HEK293 (cell line): ENCODE measurements at regions not wholly inside any gene's neighbourhood (a gene's known extent, or its start where the extent isn't known, plus 50 kb on each side); places are given as distances from the start of the nearest gene placed in this dataset.

Source experiments
- CTCF ChIA-PET: fragments of 350-600 bp; formaldehyde crosslinking; extraction: SDS; loops from one replicate; lab custom pipeline; 2021; ENCODE audit warnings: antibody characterized with exemption; lab: Yijun Ruan, JAX
- POLR2A ChIA-PET: fragments of 300-600 bp; formaldehyde crosslinking; extraction: SDS; loops from one replicate; lab custom pipeline; 2020; ENCODE audit warnings: antibody characterized with exemption, inconsistent platforms; lab: Yijun Ruan, JAX
- H3K27ac ChIP-seq: fragments of 200-500 bp; sonication (Bioruptor generic); 2 replicates; pipeline ENCODE4 v1.5.1; 2014; ENCODE audit warnings: low read depth, low read length, control low read depth, inconsistent platforms; ENCODE audit errors: extremely low read depth
- H3K36me3 ChIP-seq, 2 experiments: fragments of 200-500 bp in 1 of 2; sonication (Bioruptor generic) in 1 of 2; 1 replicate in 1 of 2; 2 replicates in 1 of 2; pipeline ENCODE4 v1.5.1; 2014 to 2017; ENCODE audit warnings: inconsistent platforms in 2 of 2, low read length in 2 of 2; ENCODE audit not compliant: control insufficient read depth in 2 of 2, insufficient read depth in 1 of 2
- H3K4me1 ChIP-seq: fragments of 200-500 bp; sonication (Bioruptor generic); 2 replicates; pipeline ENCODE4 v1.5.1; 2014; ENCODE audit warnings: mild to moderate bottlenecking, low read length, inconsistent platforms; ENCODE audit not compliant: control insufficient read depth, insufficient read depth
- H3K4me3 ChIP-seq: 2 replicates; pipeline ENCODE4 v1.5.1; 2011; ENCODE audit warnings: low read depth, mild to moderate bottlenecking, control low read depth, low read length, moderate library complexity
- H3K9me3 ChIP-seq: fragments of 200-500 bp; sonication (Bioruptor generic); 2 replicates; pipeline ENCODE4 v1.5.1; 2014; ENCODE audit warnings: low read depth, low read length, inconsistent platforms; ENCODE audit not compliant: control insufficient read depth, insufficient read depth
- FEZF1 ChIP-seq: fragments of 450-650 bp; formaldehyde crosslinking; IDR thresholded peaks from 2 replicates; pipeline ENCODE4 v1.5.1; 2016; ENCODE audit warnings: missing biosample characterization, missing genetic modification characterization
- IKZF3 ChIP-seq: fragments of 450-650 bp; IDR thresholded peaks from 2 replicates; pipeline ENCODE4 v1.5.0; 2018; ENCODE audit warnings: missing biosample characterization, mild to moderate bottlenecking, missing genetic modification characterization, moderate library complexity
- OVOL3 ChIP-seq: fragments of 450-650 bp; formaldehyde crosslinking; IDR thresholded peaks from 2 replicates; pipeline ENCODE4 v1.5.1; 2016; ENCODE audit warnings: missing biosample characterization, missing genetic modification characterization
- WT1 ChIP-seq: fragments of 450-650 bp; formaldehyde crosslinking; IDR thresholded peaks from 2 replicates; pipeline ENCODE4 v1.5.1; 2016; ENCODE audit warnings: missing biosample characterization, missing genetic modification characterization
- ZBTB1 ChIP-seq: fragments of 450-650 bp; formaldehyde crosslinking; IDR thresholded peaks from 2 replicates; pipeline ENCODE4 v1.5.1; 2016; ENCODE audit warnings: missing biosample characterization, missing genetic modification characterization
- ZBTB20 ChIP-seq: fragments of 450-650 bp; formaldehyde crosslinking; IDR thresholded peaks from 2 replicates; pipeline ENCODE4 v1.5.1; 2016; ENCODE audit warnings: missing biosample characterization, missing genetic modification characterization
- ZBTB8A ChIP-seq: fragments of 450-650 bp; formaldehyde crosslinking; IDR thresholded peaks from 2 replicates; pipeline ENCODE4 v1.5.1; 2016; ENCODE audit warnings: missing biosample characterization, missing genetic modification characterization
- ZNF138 ChIP-seq: fragments of 450-650 bp; formaldehyde crosslinking; IDR thresholded peaks from 2 replicates; pipeline ENCODE4 v1.5.1; 2016; ENCODE audit warnings: missing biosample characterization, missing genetic modification characterization, borderline replicate concordance
- ZNF155 ChIP-seq: fragments of 450-650 bp; formaldehyde crosslinking; IDR thresholded peaks from 2 replicates; pipeline ENCODE4 v1.5.1; 2016; ENCODE audit warnings: missing biosample characterization, missing genetic modification characterization
- ZNF2 ChIP-seq: fragments of 450-650 bp; formaldehyde crosslinking; IDR thresholded peaks from 2 replicates; pipeline ENCODE4 v1.5.1; 2016; ENCODE audit warnings: missing biosample characterization, missing genetic modification characterization
- ZNF202 ChIP-seq: fragments of 450-650 bp; formaldehyde crosslinking; IDR thresholded peaks from 2 replicates; pipeline ENCODE4 v1.5.1; 2016; ENCODE audit warnings: missing biosample characterization, missing genetic modification characterization, borderline replicate concordance
- ZNF292 ChIP-seq: fragments of 450-650 bp; formaldehyde crosslinking; IDR thresholded peaks from 2 replicates; pipeline ENCODE4 v1.5.1; 2016; ENCODE audit warnings: low read depth, missing biosample characterization, missing genetic modification characterization, borderline replicate concordance
- ZNF394 ChIP-seq: fragments of 450-650 bp; formaldehyde crosslinking; IDR thresholded peaks from 2 replicates; pipeline ENCODE4 v1.5.1; 2016; ENCODE audit warnings: missing biosample characterization, missing genetic modification characterization, mild to moderate bottlenecking, moderate library complexity, borderline replicate concordance
- ZNF624 ChIP-seq: fragments of 450-650 bp; formaldehyde crosslinking; IDR thresholded peaks from 2 replicates; pipeline ENCODE4 v1.5.1; 2017; ENCODE audit warnings: missing biosample characterization, missing genetic modification characterization
- ZNF707 ChIP-seq: fragments of 450-650 bp; formaldehyde crosslinking; IDR thresholded peaks from 2 replicates; pipeline ENCODE4 v1.5.1; 2016; ENCODE audit warnings: missing biosample characterization, missing genetic modification characterization
- ZNF785 ChIP-seq: fragments of 450-650 bp; formaldehyde crosslinking; IDR thresholded peaks from 2 replicates; pipeline ENCODE4 v1.5.1; 2016; ENCODE audit warnings: missing biosample characterization, missing genetic modification characterization
- TF ChIP-seq, protein P1 (sequence below): fragments of 450-650 bp; formaldehyde crosslinking; IDR thresholded peaks from 2 replicates; pipeline ENCODE4 v1.5.1; 2016; ENCODE audit warnings: missing biosample characterization, missing genetic modification characterization, low read depth
- TF ChIP-seq, protein P2 (sequence below): fragments of 450-650 bp; formaldehyde crosslinking; IDR thresholded peaks from 2 replicates; pipeline ENCODE4 v1.5.0; 2017; ENCODE audit warnings: missing biosample characterization, missing genetic modification characterization, borderline replicate concordance
- TF ChIP-seq, protein P3 (sequence below): fragments of 450-650 bp; formaldehyde crosslinking; IDR thresholded peaks from 2 replicates; pipeline ENCODE4 v1.5.1; 2017; ENCODE audit warnings: missing biosample characterization, missing genetic modification characterization
- TF ChIP-seq, protein P4 (sequence below): fragments of 450-650 bp; formaldehyde crosslinking; IDR thresholded peaks from 2 replicates; pipeline ENCODE4 v1.5.1; 2017; ENCODE audit warnings: missing biosample characterization, missing genetic modification characterization

DNA sequence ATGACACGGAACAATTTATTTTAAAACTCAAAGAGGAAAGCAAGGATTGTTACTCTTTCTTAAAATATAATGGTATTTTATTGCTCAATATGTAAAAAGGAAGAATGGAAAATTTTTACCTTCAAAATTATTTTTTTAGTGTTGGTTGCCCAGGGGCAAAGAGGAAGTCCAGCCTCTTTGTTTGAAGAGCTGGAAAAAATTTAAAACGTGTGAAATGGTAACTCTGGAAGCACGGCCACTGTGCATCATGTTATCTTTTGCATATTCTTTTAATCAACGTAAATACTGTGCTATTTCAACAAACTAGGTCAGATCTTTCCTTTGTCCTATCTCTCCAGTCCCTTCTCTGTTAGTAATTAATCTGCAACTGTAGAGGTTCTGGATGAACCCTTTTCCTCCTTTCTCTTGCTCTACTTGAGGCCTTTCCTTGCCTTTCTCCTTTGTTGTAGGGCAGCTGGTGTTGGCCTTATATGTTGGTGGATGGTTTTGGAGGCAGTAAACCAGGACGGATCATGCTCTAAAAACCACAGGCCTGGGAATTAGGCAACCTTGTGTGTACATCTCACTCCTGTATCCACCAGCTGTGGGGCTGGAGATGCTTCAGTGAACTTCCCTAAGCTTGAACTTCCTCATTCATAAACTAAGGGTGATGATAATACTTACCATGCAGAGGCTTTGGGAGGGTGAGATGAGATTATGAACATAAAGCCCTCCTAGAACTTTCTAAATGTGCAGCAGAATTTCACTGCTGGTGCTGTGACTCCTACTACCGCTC is 143.3 kb downstream of the PRL start (continued):
- TF ChIP-seq WT1 (tag by site-specific recombination): no peak
- no peak for TF ChIP-seq ZBTB8A (tag by site-specific recombination)
- TF ChIP-seq, protein P1, sequence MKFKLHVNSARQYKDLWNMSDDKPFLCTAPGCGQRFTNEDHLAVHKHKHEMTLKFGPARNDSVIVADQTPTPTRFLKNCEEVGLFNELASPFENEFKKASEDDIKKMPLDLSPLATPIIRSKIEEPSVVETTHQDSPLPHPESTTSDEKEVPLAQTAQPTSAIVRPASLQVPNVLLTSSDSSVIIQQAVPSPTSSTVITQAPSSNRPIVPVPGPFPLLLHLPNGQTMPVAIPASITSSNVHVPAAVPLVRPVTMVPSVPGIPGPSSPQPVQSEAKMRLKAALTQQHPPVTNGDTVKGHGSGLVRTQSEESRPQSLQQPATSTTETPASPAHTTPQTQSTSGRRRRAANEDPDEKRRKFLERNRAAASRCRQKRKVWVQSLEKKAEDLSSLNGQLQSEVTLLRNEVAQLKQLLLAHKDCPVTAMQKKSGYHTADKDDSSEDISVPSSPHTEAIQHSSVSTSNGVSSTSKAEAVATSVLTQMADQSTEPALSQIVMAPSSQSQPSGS: no peak

DNA sequence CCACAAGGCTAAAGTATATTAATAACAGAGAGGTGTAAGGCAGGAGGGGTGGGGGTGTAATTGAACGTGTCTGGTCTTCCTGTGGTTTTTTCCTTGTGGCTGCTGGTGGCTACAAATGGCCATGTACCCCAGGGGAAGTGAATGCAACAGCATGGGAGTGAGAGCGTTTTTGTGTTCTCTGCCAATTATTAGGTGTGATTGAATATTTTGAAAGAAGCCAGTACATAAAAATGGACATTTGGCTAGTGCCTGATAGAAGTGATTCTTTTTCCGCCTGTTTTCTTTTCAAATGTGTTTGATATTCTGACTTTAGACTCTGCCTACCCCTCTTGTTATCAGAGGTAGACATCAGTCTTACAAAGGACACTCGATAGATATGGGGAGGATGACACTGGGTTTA is 141.3 kb downstream of the PRL start:
- H3K4me1 ChIP-seq: no peaks in the 10 kb centered on the region
- no peak for TF ChIP-seq IKZF3 (tag by site-specific recombination)
- TF ChIP-seq, protein P2, sequence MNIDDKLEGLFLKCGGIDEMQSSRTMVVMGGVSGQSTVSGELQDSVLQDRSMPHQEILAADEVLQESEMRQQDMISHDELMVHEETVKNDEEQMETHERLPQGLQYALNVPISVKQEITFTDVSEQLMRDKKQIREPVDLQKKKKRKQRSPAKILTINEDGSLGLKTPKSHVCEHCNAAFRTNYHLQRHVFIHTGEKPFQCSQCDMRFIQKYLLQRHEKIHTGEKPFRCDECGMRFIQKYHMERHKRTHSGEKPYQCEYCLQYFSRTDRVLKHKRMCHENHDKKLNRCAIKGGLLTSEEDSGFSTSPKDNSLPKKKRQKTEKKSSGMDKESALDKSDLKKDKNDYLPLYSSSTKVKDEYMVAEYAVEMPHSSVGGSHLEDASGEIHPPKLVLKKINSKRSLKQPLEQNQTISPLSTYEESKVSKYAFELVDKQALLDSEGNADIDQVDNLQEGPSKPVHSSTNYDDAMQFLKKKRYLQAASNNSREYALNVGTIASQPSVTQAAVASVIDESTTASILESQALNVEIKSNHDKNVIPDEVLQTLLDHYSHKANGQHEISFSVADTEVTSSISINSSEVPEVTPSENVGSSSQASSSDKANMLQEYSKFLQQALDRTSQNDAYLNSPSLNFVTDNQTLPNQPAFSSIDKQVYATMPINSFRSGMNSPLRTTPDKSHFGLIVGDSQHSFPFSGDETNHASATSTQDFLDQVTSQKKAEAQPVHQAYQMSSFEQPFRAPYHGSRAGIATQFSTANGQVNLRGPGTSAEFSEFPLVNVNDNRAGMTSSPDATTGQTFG (tag by site-specific recombination): no peak
- TF ChIP-seq ZNF138 (tag by site-specific recombination): no peak
- no peak for TF ChIP-seq ZNF624 (tag by site-specific recombination)
- TF ChIP-seq ZNF394 (tag by site-specific recombination): no peak
- TF ChIP-seq ZBTB20 (tag by site-specific recombination): no peak
- no peak for TF ChIP-seq ZNF707 (tag by site-specific recombination)
- TF ChIP-seq, protein P3, sequence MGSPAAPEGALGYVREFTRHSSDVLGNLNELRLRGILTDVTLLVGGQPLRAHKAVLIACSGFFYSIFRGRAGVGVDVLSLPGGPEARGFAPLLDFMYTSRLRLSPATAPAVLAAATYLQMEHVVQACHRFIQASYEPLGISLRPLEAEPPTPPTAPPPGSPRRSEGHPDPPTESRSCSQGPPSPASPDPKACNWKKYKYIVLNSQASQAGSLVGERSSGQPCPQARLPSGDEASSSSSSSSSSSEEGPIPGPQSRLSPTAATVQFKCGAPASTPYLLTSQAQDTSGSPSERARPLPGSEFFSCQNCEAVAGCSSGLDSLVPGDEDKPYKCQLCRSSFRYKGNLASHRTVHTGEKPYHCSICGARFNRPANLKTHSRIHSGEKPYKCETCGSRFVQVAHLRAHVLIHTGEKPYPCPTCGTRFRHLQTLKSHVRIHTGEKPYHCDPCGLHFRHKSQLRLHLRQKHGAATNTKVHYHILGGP: no peak
- no peak for TF ChIP-seq ZNF202 (tag by site-specific recombination)
- TF ChIP-seq ZBTB1 (tag by site-specific recombination): no peak
- TF ChIP-seq ZNF155 (tag by site-specific recombination): no peak
- no peak for TF ChIP-seq OVOL3 (tag by site-specific recombination)
- TF ChIP-seq ZNF785 (tag by site-specific recombination): no peak
- no peak for TF ChIP-seq FEZF1 (tag by site-specific recombination)
- no peak for TF ChIP-seq ZNF2
- no peak for TF ChIP-seq ZNF292 (tag by site-specific recombination)
- TF ChIP-seq, protein P4, sequence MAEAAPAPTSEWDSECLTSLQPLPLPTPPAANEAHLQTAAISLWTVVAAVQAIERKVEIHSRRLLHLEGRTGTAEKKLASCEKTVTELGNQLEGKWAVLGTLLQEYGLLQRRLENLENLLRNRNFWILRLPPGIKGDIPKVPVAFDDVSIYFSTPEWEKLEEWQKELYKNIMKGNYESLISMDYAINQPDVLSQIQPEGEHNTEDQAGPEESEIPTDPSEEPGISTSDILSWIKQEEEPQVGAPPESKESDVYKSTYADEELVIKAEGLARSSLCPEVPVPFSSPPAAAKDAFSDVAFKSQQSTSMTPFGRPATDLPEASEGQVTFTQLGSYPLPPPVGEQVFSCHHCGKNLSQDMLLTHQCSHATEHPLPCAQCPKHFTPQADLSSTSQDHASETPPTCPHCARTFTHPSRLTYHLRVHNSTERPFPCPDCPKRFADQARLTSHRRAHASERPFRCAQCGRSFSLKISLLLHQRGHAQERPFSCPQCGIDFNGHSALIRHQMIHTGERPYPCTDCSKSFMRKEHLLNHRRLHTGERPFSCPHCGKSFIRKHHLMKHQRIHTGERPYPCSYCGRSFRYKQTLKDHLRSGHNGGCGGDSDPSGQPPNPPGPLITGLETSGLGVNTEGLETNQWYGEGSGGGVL (tag by site-specific recombination): no peak
- TF ChIP-seq, all 188 proteins: peak for 0
- ChIA-PET POLR2A (no interaction called here), CTCF (no interaction called here)
- no peak overlapping the region for H3K4me3 ChIP-seq
- no peaks in the 10 kb centered on the region for H3K9me3 ChIP-seq
- no peaks in the 10 kb centered on the region for H3K36me3 ChIP-seq
- H3K27ac ChIP-seq: no peak overlapping the region
